ENCODE measurements at regions not wholly inside any gene's neighbourhood (a gene's known extent, or its start where the extent isn't known, plus 50 kb on each side); places are given as distances from the start of the nearest gene placed in this dataset.

GRCh38 chr4:152117054-152117453 lies 356.2 kb upstream of the GATB start:
- Histone ChIP-seq H3K27ac (ENCODE audit: insufficient read length, low read depth, low read length) (no peak overlapping the region), H2AFZ (ENCODE audit: low read length) (no peak overlapping the region), H3K9ac (ENCODE audit: extremely low read depth, insufficient read length, low read length) (no peak overlapping the region), H3K56ac (ENCODE audit: insufficient read length, low read depth, low read length) (no peak overlapping the region), H2BK20ac (ENCODE audit: low read depth, low read length, poor library complexity, severe bottlenecking) (no peak overlapping the region), H3K79me2 (ENCODE audit: insufficient read depth, low read length) (no peaks in the 10 kb centered on the region), H3K14ac (ENCODE audit: insufficient read depth, low read length) (no peak overlapping the region), H3K4me1 (ENCODE audit: insufficient read depth, low read length) (no peaks in the 10 kb centered on the region), H3K4ac (ENCODE audit: low read depth, low read length) (no peak overlapping the region), H3T11ph (ENCODE audit: low read length) (no peak overlapping the region), H2BK12ac (ENCODE audit: insufficient read length, low read depth, low read length) (no peak overlapping the region), H4K91ac (ENCODE audit: insufficient read length, low read depth, low read length) (no peak overlapping the region), H2BK5ac (ENCODE audit: insufficient read length, low read length) (no peak overlapping the region), H2BK15ac (ENCODE audit: low read depth, low read length) (no peak overlapping the region), H3K23me2 (ENCODE audit: insufficient read length, low read depth, low read length, poor library complexity, severe bottlenecking) (no peaks in the 10 kb centered on the region), H3K79me1 (ENCODE audit: insufficient read depth, low read depth, low read length, poor library complexity, severe bottlenecking) (no peaks in the 10 kb centered on the region), H3K23ac (ENCODE audit: insufficient read length, low read depth, low read length) (no peak overlapping the region), H3K4me2 (ENCODE audit: insufficient read depth, insufficient read length, low read length) (no peak overlapping the region), H4K8ac (replicated peaks; ENCODE audit: insufficient read length, low read depth, low read length) (no peak overlapping the region), H2BK120ac (ENCODE audit: low read depth, low read length, poor library complexity, severe bottlenecking) (no peak overlapping the region), H4K5ac (ENCODE audit: insufficient read length, low read depth, low read length) (no peak overlapping the region), H3K18ac (ENCODE audit: insufficient read length, low read depth, low read length) (no peak overlapping the region), H3K9me3 (ENCODE audit: control insufficient read depth, low read depth, low read length) (no peaks in the 10 kb centered on the region), H4K20me1 (ENCODE audit: control insufficient read depth, insufficient read depth, insufficient read length) (no peaks in the 10 kb centered on the region), H3K27me3 (ENCODE audit: insufficient read depth, low read length) (no peaks in the 10 kb centered on the region), H2AK5ac (ENCODE audit: insufficient read length, low read length) (no peak overlapping the region)
- H3K4me1 Mint-ChIP-seq: peaks cover 5 to 12% of the 10 kb centered on the region in 2 experiments; a peak in 2 of 4 replicates
- H3K36me3 Mint-ChIP-seq (ENCODE audit: insufficient read depth in 1 of 3, low read depth in 3 of 3): no peaks in the 10 kb centered on the region
- H3K27ac Mint-ChIP-seq: no peak overlapping the region
- WGBS (ENCODE audit: extremely low coverage, insufficient read length, low lambda C conversion rate): no CpG with 5 or more reads among the region's 3 CpGs
- no peak for TF ChIP-seq CTCF (conservative IDR thresholded peaks at IDR 0.05)
- no peak for DNase-seq
- H3K27me3 Mint-ChIP-seq (ENCODE audit: low read depth): peaks cover 30% of the 10 kb centered on the region
- no peak overlapping the region for H3K4me3 Mint-ChIP-seq
- peaks cover 0 to under 1% of the 10 kb centered on the region in 2 experiments; a peak in 1 of 5 replicates for H3K9me3 Mint-ChIP-seq
